Neural crest cell (in vitro differentiated cells): ENCODE measurements at regions not wholly inside any gene's neighbourhood (a gene's known extent, or its start where the extent isn't known, plus 50 kb on each side); places are given as distances from the start of the nearest gene placed in this dataset.

Experiments
- DNase-seq: peaks from one replicate; pipeline ENCODE4 v3.0.0; 2021; ENCODE audit warnings: low read depth, mixed read lengths, low spot score
- H3K27ac Mint-ChIP-seq: one replicate; pipeline ENCODE4 v1.8.0; 2021; ENCODE audit warnings: mild to moderate bottlenecking, mixed read lengths; ENCODE audit not compliant: unreplicated experiment
- H3K27me3 Mint-ChIP-seq: 2 replicates; pipeline ENCODE4 v1.8.0; 2021; ENCODE audit warnings: low read depth, mild to moderate bottlenecking, mixed read lengths
- H3K36me3 Mint-ChIP-seq: 2 replicates; pipeline ENCODE4 v1.8.0; 2021; ENCODE audit warnings: low read depth, mild to moderate bottlenecking, mixed read lengths
- H3K4me1 Mint-ChIP-seq: 2 replicates; pipeline ENCODE4 v1.8.0; 2021; ENCODE audit warnings: mixed read lengths
- H3K4me3 Mint-ChIP-seq: one replicate; pipeline ENCODE4 v1.8.0; 2021; ENCODE audit warnings: mild to moderate bottlenecking, mixed read lengths
- H3K9me3 Mint-ChIP-seq: 2 replicates; pipeline ENCODE4 v1.8.0; 2021; ENCODE audit warnings: mixed read lengths
- TF ChIP-seq, protein P1 (sequence below): fragments of 200-600 bp; sonication (generic); conservative IDR thresholded peaks from 2 replicates; pipeline ENCODE4 v1.5.0; 2021; ENCODE audit warnings: antibody characterized with exemption, mild to moderate bottlenecking

DNA sequence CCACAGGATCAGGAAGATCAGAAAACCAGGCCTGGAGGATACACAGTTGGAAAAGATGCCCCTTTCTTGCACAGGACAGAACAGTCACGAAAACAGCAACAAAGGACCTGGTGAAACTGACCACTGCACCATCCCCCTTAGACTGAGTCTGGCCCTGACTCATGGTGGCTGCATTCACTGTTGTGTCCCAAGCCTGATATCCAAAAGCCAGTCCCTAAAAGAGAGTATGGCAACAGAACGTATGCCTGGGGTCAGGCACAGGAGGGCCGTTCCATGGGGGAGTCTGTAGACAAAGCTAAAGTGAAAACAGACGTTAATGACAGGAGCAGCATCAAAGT lies 301.1 kb upstream of the NBEA start:
- Mint-ChIP-seq H3K36me3 (no peaks in the 10 kb centered on the region), H3K27me3 (no peaks in the 10 kb centered on the region), H3K27ac (no peak overlapping the region), H3K4me1 (no peaks in the 10 kb centered on the region), H3K4me3 (no peak overlapping the region), H3K9me3 (no peaks in the 10 kb centered on the region)
- TF ChIP-seq, protein P1, sequence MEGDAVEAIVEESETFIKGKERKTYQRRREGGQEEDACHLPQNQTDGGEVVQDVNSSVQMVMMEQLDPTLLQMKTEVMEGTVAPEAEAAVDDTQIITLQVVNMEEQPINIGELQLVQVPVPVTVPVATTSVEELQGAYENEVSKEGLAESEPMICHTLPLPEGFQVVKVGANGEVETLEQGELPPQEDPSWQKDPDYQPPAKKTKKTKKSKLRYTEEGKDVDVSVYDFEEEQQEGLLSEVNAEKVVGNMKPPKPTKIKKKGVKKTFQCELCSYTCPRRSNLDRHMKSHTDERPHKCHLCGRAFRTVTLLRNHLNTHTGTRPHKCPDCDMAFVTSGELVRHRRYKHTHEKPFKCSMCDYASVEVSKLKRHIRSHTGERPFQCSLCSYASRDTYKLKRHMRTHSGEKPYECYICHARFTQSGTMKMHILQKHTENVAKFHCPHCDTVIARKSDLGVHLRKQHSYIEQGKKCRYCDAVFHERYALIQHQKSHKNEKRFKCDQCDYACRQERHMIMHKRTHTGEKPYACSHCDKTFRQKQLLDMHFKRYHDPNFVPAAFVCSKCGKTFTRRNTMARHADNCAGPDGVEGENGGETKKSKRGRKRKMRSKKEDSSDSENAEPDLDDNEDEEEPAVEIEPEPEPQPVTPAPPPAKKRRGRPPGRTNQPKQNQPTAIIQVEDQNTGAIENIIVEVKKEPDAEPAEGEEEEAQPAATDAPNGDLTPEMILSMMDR: no peak
- no peak for DNase-seq

DNA sequence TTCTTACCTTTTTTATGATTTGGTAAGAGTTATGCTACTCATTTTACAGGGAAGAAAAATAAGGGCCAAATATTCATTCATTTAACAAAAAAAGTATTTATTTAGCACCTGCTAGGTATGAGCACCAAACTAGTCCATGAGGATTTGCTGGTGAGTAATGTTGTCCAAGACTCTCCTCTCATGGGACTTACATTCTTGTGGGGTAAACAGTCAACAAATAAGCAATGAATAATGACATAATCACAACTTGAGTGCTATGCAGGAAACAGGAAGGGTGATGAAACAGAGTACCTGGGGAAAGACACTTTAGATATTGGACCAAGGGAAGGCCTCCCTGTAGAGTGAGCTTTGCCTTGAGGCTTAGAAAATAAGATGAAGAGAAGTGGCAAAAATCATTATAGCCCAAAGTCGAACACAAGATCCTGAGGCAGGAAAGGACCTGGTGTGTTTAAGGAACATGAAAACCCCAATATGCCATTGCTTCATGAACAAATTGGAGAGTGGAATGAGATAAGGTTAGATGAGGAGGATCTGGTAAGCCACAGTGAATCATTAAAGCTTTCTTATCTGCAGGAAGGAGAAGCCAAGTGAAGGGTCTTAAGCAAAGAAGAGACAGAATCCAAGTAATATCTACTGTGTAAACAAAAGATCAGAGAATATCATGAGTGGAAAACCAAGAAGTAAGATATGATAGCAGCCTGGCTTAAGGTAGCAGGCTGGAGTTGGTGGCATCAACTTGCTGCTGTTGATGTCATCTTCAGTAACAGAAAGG lies 294.5 kb upstream of the NBEA start:
- TF ChIP-seq, protein P1: no peak
- H3K27ac Mint-ChIP-seq: no peak overlapping the region
- H3K4me3 Mint-ChIP-seq: no peak overlapping the region
- DNase-seq: no peak
- H3K36me3 Mint-ChIP-seq: no peaks in the 10 kb centered on the region
- H3K27me3 Mint-ChIP-seq: no peaks in the 10 kb centered on the region
- H3K4me1 Mint-ChIP-seq: no peaks in the 10 kb centered on the region
- H3K9me3 Mint-ChIP-seq: peaks cover 2% of the 10 kb centered on the region

DNA sequence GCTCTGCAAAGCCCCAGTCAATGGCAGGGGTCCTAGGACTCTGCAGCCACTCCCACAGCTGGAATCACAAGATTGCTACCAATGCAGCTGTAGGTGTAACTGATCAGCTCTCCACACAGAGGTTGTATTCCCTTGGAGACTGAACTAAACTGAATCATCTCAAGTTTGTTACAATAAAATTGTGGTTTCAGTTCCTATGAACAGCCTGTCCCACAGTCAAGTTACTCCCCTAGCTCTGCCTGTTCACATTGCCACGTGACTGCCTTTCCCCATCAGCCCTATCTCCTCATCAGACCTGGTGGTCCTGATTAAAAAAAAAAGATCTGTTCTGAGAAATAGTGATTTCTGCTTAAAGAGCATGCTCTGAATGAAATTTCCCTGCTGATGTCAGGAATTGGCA lies 287.9 kb upstream of the NBEA start:
- Mint-ChIP-seq H3K4me3 (no peak overlapping the region), H3K36me3 (peaks cover 2% of the 10 kb centered on the region), H3K27ac (no peak overlapping the region), H3K9me3 (peaks cover 5% of the 10 kb centered on the region), H3K4me1 (no peaks in the 10 kb centered on the region), H3K27me3 (no peaks in the 10 kb centered on the region)
- DNase-seq: no peak
- TF ChIP-seq, protein P1: no peak

DNA sequence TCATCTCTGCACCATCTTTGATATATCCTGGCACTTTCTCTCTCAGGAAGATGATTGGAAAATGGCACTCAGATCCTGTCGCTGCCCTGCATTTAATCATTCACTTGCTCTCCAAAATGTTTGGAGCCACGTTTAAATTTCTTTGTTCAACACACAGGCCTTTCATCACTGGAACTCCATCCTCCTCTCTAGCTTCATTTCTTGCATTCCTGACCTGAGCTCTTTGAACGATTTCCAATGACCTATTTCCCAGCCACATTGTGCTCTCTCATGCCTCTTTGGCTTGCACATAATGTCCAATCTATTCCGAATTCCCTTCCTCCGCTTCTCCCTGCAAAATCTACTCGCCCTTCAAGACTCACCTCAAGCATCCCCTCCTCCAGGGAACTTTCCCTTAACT lies 287.4 kb upstream of the NBEA start:
- TF ChIP-seq, protein P1: no peak
- H3K27ac Mint-ChIP-seq: peak overlapping the region; percentile 37
- DNase-seq: no peak

DNA sequence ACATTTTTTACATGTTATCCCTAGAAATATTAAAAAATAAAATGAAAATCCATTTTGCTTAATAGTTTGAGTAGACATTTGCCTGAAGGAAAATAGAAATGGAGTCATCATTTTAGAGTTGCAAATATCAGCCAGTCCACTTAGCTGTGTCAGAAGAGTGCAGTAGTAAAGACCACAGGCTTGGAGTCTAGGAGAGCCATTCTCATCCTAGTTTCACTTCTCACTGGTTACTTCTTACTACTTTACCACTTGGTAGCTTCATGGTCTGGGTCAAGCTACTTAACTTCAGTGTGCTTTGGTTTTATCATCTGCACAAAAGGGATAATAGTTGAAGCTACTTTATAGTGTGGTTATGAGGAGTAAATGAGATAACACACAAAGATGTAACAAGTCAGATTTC lies 286.5 kb upstream of the NBEA start:
- no peak overlapping the region for H3K4me3 Mint-ChIP-seq
- H3K27ac Mint-ChIP-seq: no peak overlapping the region
- DNase-seq: no peak
- H3K4me1 Mint-ChIP-seq: no peaks in the 10 kb centered on the region
- TF ChIP-seq, protein P1: no peak
- H3K9me3 Mint-ChIP-seq: peaks cover 5% of the 10 kb centered on the region
- H3K27me3 Mint-ChIP-seq: no peaks in the 10 kb centered on the region
- peaks cover 2% of the 10 kb centered on the region for H3K36me3 Mint-ChIP-seq

More for the DNA sequence above, 287.4 kb upstream of the NBEA start:
- Mint-ChIP-seq H3K4me3 (no peak overlapping the region), H3K36me3 (peaks cover 2% of the 10 kb centered on the region), H3K4me1 (no peaks in the 10 kb centered on the region), H3K27me3 (no peaks in the 10 kb centered on the region), H3K9me3 (peaks cover 5% of the 10 kb centered on the region)
